GM19023 (cell line): ENCODE measurements at regions not wholly inside any gene's neighbourhood (a gene's known extent, or its start where the extent isn't known, plus 50 kb on each side); places are given as distances from the start of the nearest gene placed in this dataset.
"Not testable (repeated sequence)": the region's sequence is repeated elsewhere in the genome, so short reads cannot be mapped to it uniquely, and the experiment has no call there.

Source experiments
- ATAC-seq: cut with Tn5 transposase; IDR thresholded peaks from one replicate; pipeline ENCODE4 v1.9.1; 2021; ENCODE audit warnings: mild to moderate bottlenecking, moderate library complexity; ENCODE audit not compliant: unreplicated experiment

GRCh38 chr2:58794916-58795315, 553.8 kb upstream of the FANCL start:
- no peak for ATAC-seq

- ATAC-seq, result no peak
These were observed 553.0 kb upstream of the FANCL start for GRCh38 chr2:58794103-58794502.

DNA sequence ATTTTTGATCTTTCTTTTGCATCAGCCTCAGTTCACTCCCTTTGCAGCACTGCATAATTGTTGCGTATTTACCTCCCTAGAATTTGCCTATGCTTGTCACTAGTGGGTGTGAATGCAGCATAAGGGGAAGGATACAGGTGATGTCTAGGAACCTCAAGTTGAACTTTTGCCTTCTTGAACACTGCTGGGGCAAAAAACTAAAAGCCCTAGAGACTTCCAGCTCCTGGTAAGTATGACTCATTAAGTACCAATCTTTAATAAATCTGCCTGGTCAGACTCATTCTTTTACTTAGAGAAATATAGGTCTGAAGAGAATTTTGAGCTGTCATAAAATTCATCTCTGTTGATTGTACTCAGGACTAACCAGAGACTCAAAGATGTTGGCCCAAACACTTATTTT, 547.3 kb upstream of the FANCL start:
- ATAC-seq, result no peak

DNA sequence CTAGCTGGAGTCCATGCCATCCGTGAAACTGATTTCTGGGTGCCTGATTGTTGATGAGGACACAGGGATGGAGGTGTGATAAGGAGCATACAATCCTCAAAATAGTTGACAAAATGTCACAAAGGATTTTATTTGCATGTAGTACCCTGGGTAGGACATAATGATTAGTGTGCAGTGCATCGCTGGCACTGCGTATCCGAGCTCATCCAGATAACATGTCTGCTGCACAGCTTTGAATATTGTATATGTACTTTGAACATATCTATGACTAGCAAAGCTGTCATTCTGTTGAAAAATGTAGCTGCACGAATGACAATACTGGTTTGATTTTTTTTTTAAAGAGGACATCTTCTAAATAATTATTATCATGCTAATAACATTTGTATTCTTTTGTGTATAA, 529.7 kb upstream of the FANCL start:
- no peak for ATAC-seq

- no peak for ATAC-seq
These were observed 528.7 kb upstream of the FANCL start for GRCh38 chr2:58769864-58770234.

- ATAC-seq, result no peak
These were observed 528.2 kb upstream of the FANCL start for GRCh38 chr2:58769111-58769863.

GRCh38 chr2:58768715-58769080, 527.6 kb upstream of the FANCL start:
- ATAC-seq, result no peak

DNA sequence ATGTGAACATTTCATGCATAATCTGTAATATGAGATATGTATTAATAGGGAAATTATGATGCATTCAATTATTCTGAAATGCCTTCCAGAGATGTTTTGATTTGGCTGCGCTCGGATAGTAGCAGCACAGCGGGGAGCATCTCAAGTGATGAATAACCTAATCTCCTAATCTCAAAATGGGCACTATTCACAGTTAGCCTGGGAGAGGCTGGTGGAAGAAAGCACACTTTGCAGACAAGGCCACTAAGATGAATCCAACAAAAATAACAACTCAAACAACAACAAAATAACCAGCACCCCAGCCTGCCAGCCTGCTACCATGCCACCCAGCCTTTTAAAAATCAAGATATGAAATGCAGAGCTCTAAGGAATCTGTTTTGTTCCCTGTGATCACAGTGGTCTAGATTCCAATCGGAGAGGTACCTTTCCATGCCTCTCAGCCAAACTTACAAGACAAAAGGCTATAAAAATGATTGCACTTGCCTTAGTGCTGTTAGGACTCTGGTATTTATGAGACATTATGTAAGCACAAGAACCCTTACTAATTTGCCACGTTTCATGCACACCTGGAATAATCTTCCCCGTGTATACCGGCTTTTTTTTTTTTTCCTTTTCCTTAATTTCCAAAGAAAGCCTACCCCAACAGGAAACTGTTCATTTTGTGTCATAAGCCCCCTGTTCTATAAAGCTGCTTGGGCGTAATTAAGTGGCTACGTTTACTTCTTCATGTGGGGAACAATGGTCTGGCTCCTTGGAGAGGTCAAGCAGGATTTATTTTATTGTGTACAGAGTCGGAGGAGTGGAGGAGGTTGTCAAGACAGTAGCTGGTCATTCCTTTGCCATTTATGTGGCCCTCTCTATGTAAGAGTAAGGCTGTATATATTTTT, 526.9 kb upstream of the FANCL start:
- ATAC-seq, result no peak

- ATAC-seq, result no peak
These were observed 523.4 kb upstream of the FANCL start for GRCh38 chr2:58764338-58765104.

GRCh38 chr2:58762176-58762781, 521.2 kb upstream of the FANCL start:
- ATAC-seq, result peak; percentile 88

- no peak for ATAC-seq
These were observed 516.8 kb upstream of the FANCL start for GRCh38 chr2:58757971-58758370.

DNA sequence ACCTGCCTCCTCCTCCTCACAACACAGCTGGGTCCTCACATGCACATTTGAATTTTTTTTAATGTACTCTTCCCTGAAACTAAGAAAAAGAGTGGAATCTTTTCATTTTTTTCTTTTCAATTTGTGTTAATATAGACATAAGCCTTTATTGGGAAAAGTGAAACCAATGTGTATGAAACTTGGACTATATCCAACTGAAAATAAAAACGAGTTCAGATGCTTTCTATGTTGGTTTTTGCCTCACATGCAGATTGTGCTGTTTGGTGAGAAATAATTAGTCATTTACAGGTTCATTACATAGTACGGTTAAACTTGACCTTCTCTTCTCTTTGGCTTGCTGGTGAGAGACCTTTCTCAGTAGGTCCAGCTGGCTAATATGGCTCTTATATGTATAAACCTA, 515.2 kb upstream of the FANCL start:
- ATAC-seq, result no peak

DNA sequence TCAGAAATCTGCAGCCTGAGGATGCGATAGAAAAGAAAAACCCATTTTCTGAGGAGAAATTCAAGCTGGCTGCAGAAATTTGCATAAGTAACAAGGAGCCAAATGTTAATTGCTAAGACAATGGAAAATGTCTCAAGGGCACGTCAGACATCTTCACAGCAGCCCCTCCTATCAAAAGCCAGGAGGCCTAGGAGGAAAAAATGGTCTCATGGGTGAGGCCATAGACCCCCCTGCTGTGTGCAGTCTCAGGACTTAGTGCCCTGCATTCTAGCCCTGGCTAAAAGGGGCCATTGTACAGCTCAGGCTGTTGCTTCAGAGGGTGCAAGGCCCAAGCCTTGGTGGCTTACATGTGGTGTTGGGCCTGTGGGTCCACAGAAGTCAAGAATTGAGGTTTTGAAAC, 511.4 kb upstream of the FANCL start:
- ATAC-seq, result not testable (repeated sequence)

- not testable (repeated sequence) for ATAC-seq
These were observed 510.6 kb upstream of the FANCL start for GRCh38 chr2:58751676-58752075.

DNA sequence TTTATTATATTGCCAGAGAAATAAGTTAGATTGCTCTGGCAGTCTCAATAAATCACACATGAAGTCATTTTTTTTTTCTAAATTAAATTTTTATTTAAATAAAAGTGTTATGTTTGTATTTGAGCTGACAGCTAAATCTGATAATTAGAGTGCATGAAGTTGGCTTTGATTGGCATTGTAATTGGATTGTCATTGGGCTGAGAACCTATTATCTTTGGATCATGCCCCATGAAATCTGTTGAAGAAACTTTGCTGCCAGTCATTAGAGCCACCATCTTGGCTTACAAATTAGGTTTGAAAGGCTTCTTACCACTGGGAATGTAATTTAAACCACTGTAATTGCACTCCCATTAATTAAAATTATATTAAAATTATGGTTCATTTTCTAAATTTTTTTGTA, 507.9 kb upstream of the FANCL start:
- ATAC-seq, result no peak

- ATAC-seq, result not testable (repeated sequence)
These were observed 504.2 kb upstream of the FANCL start for GRCh38 chr2:58745334-58745733.

DNA sequence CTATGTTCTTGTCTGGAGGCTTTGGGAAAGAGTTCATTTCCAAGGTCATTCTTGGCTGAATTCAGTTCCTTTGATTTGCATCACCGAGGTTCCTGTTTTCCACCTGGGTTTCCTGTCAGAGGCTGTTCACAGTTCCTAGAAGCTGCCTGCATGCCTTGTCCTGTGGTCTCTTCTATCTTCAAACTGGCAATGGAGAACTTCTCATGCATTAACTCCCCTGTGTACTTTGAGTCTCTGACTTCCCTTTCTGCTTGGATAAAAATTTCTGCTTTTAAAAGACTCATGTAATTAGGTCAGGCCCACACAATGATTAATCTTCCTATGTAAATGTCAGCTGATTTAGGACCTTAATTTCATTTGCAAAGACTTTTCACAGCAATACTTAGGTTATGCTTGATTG, 499.3 kb upstream of the FANCL start:
- ATAC-seq, result no peak

DNA sequence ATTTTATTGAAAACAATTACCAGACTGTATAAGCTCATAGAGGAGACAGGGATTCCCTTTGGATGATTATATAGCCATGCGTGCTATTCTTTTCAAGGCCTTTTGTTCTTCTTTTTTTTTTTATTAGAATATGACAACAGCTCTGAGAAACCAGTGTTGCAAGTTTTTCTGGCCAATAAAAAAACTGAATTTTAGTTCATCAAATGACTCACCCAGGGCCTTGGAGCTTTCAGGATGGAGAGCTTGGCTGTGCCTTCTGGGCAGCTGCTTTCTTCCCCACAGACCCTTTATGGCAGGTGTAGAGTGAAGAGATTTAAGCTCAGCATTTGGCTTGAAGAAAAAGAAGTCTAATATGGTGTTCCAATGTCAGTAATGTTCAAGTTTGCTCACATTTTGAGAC, 497.9 kb upstream of the FANCL start:
- ATAC-seq, result no peak

DNA sequence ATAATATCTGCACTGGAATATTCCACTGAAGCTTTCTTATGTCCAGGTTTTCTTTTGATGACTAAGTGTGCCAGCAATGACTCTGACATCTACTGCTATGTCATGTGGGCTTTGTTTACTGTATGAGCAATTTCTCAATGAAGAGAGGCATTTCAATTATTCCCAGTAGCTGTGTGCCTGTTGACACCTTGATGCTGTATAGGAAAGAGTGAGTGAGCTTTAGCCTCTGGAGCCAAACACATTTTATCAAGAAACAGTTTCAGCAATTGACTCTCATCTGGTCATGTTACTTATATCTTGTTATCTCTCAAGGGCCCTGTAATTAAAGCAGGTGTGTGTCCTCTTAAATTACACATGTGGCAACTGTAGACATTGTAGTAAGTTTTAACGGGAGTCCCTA, 493.2 kb upstream of the FANCL start:
- ATAC-seq, result no peak

DNA sequence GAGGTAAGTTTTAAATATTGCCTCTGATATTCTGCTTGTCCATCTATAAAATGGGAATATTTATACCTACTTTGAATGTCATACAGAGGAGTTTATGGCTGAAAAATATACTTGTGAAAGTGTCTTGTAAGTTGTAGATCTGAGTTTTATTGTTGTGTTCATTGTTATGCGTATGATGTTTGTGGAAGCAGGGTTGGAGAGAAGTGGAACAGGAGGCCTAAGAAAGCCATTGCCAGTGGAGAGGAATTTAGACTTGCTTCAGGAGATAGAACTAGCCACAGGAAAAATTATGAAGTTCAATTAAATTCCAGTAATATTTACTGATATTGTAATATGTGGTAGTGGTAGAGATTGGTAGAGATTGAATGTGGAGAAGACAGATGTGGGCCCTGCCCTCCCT, 491.9 kb upstream of the FANCL start:
- no peak for ATAC-seq

GRCh38 chr2:58731488-58731869, 490.4 kb upstream of the FANCL start:
- ATAC-seq, result no peak
